HG03064 (cell line): ENCODE measurements at regions not wholly inside any gene's neighbourhood (a gene's known extent, or its start where the extent isn't known, plus 50 kb on each side); places are given as distances from the start of the nearest gene placed in this dataset.
"Not testable (repeated sequence)": the region's sequence is repeated elsewhere in the genome, so short reads cannot be mapped to it uniquely, and the experiment has no call there.

Source experiments
- ATAC-seq: cut with Tn5 transposase; IDR thresholded peaks from one replicate; pipeline ENCODE4 v1.9.1; 2021; ENCODE audit warnings: low read depth; ENCODE audit not compliant: unreplicated experiment

DNA sequence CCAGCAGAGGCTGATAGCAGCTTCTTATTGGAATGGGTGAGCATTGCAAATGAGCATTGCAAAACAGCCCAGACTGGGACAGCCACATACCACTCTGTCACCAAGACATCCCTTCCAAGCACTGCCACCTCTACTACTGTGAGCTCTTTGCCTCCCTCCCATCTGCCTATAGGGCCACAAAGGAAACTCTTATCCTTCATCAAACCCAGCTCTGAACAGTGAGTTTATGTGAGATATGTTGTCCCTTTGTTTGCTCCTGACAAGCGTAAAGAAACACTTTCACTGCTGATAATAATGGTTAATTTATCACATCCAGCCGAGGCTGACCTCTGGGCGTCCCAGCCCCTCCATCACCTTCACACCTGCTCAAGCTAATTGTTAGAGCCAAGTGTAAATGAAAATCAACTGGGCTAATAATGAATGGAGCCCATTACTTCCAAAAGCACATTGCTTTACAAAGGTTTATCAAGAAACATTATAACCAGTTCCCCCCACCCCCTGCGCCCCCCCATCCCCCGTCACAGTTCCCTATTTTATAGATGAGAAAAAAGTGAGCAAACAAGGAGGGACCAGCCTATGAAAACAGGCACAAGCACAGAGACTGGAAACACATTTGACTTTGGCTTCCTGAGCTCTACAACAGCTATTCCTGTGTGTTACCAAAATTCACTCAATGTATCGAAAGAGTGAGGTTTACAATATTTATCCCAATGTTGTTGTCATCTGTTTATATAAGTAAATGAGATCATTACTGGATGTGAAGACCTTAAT lies 146.3 kb downstream of the ANXA2 start:
- no peak for ATAC-seq

DNA sequence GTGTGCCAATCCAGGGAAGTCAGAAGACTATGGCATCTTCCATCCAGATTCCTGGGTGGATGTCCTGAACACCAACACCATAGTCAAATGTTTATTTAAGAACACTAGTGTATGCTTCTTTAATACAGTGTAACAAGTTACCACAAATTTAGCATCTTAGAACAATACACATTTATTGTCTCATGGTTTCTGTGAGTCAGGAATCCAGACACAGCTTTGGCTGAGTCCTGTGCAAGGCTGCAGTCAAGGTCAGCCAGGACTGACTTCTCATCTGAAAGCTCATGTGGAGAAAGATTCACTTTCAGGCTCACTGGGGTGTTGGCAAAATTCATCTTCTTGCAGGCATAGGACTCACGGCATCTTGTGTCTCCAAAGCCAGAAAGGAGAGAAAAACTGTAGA lies 143.4 kb downstream of the ANXA2 start:
- no peak for ATAC-seq

DNA sequence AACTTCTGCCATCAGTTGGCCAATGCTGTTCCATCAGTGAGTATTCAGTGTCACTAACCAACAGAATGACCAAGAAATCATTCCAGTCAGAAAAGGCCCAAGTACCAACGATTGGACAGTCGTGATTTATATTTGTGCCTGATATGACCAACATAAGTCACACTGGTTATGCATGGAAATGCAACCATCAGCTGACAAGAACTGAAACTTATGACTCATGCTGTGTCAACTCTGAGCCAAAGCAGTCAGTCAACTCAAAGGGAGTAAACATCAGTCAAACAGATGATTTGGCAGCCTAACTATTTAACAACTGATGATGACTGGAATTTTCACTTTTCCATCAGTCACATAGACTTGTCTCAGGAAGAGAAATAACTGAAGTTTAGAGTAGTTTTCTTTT lies 142.4 kb downstream of the ANXA2 start:
- peak; percentile 55 for ATAC-seq

DNA sequence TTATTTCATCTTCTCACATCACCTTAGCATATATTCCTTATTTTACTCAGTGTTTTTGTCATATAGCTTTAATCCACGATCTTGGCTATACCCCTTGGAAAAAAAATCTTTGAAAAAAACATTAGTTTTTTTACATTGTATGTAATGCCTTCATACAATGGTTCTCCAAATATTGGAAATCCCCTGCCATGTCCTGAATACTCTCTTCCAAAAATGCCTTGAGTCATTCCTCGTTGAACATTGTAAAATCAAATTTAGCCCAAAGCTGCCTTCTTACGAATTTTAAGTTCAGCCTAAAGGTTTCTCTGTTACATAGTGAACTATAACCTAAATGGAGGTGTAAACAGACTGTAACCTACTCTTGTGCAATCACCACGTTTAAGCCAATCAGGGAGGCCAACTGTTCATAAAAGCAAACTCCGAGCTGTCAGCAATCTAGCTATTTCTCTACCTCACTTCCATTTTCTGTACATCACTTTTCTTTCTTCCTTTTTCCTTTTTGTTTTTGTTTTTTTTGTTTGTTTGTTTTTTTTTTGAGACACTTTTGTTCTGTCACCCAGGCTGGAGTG lies 140.1 kb downstream of the ANXA2 start:
- ATAC-seq, result no peak

DNA sequence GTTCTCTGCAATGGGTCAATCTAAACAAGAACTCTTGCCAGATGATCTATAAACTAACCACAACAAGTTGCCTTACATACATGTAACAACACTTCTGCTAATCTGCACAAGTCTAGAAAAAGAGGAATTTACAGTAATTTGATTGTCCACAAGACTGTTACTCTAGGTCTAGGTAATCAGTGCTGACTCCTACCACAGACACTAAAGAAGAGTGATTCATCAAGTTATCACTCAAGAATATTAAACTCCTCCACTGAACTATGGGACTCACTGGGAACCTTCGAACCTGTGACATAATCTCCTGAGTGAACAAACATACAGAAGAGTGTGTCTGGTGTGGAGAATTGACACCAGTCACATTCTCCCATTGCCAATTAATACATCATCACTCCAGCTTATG lies 138.3 kb downstream of the ANXA2 start:
- no peak for ATAC-seq

DNA sequence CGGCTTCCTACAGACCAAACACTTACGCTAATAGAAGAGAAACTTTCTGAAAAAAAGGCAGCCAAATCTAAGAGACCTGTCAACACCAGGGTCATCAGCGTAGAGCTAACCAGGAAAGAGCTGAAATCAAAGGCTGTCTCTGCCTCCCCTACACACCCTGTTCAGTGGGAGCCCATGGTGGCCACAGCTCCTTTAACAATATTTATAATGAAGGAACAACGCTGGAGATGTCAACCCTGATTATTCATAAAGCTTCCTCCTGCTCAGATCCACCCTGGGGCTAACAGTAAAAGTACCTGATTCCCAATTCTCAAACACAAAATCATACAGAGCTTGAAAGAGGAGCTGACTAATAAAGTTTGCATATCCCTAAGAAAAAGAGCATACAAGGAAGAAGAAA lies 133.7 kb downstream of the ANXA2 start:
- ATAC-seq, result no peak

DNA sequence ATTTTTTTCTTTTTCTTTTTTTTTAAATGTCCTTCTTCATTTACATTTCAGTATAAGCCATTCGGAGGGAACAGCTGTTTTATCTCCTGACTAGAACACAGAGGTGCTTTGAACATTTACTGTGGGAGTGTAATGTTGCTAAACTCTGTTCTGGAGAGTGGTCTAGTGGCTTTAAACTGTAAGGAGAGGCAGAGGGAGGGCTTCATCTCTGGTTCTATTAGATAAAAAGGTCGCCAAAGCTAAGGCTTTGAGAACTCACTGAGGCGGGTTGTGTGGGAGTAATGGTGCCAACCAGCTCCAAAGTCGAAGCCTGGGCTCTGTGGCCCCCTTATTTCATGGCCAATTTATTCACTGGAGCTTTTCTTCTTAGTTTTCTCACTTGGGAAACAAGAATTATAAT lies 133.2 kb downstream of the ANXA2 start:
- no peak for ATAC-seq

DNA sequence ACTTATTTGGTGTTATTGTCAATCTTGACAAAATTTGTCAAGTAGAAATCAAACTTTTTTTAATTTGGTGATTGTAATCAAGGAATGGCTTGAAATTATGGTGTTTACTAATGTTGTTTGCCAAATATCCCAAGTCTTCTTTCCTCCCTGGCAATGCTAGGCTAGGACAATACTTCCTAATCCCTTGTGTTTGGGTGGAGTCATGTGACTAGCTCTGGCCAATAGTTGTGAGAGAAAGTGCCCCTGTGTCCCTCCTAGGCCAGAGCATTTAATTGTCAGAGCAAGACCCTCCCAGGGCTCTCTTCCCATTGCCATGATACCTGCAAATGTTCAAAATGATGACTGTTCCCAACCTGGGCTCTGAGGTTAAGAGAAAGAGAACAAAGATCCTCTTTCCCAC lies 132.7 kb downstream of the ANXA2 start:
- no peak for ATAC-seq

DNA sequence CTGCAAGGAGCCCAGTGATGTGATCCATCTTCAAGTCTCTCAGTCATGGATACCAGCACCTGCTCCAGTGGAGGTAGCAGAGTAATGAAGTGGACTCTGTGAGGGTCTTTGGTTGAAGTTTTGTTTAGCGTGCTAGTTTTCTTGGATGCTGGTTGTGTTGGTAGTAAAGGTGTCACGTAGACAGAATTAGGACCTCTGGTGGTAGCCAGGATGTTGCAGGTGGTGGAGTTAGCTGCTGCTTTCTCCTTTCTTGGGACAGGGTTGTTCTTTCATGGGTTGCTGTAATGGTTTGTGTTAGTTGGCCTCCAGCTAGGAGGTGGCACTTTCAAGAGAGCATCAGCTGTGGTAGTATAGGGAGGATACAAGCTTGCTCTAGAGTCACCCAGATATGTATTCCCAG lies 125.2 kb downstream of the ANXA2 start:
- no peak for ATAC-seq

DNA sequence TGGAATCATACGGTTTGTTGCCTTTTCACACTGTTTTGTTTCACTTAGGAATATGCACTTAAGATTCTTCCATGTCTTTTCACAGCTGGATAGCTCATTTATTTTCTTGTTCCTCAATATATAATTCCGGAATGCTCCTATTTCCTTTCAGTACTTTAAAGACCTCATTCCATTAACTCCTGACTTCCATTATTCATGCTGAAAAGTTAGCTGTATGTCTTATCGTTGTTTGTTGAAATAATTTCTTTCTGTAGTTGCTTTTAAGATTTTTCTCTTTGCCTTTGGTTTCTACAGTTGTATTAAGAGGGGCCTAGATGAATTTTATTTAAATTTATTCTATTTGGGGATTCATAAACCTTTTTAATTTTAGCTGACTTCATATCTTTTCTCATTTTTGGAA lies 122.2 kb downstream of the ANXA2 start:
- ATAC-seq, result no peak

DNA sequence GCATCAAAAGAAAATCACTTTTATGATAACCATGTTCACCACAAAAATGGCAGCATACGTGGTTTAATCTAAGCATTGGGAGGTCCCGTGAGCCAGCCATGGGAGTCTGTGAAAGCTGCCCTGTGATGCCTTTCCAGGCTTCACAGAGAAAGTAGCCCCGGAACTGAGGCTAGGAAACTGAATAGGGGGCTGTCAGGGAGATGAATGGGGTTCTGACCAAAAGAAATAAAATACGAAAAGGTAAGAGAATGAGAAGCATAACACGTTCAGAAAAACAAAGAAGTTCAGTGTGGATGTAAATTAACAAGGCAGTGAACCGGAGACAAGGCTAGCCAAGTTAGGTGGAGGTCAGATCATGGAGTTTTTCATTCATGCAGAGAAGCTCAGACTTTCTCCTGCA lies 118.9 kb downstream of the ANXA2 start:
- ATAC-seq, result no peak

DNA sequence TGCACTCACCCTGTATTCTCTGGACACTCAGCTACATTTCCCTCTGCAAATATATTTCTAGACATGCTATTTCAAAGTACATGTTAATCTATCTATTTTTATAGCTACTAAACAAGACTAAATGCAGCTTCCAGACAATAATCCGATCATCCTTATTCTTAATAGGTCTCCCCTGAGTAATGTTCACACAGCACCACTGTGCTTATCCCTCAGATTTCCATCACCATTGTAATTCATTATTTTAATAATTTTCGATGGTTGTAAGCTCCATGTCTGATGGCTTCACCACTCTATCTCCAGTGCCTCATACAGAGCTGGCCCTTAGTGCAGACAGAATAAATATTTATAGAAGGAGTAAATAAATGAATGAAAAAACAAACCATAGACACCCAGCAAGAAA lies 117.5 kb downstream of the ANXA2 start:
- no peak for ATAC-seq

DNA sequence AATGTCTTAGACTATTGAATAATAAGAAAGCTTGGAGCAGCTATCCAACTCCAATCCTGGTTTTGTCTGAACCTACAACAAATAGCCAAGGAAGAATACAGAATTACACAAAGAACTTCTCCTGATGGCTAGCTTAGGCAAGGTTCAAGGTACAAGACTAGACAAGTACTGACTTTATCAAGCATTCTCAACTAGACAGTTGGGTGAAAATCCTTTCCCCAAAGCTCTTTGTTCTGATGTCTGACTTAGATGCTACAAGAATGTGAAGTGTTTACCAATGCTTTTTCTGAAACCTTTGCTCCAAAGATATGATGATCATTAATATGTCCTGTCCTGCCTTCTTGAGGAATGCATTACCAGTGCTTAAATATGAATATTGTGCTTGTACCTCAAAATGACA lies 113.8 kb downstream of the ANXA2 start:
- no peak for ATAC-seq

DNA sequence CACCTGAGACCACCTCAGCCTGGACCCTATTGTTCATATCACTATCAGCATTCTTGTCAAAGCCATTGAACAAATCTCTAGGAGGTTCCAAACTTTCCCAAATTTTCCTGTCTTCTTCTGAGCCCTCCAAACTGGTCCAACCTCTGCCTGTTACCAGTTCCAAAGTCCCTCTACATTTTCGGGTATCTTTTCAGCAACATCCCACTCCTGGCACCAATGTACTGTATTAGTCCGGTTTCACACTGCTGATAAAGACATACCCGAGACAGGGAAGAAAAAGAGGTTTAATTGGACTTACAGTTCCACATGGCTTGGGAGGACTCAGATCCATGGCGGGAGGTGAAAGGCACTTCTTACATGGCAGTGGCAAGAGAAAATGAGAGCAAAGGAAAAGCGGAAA lies 101.9 kb downstream of the ANXA2 start:
- not testable (repeated sequence) for ATAC-seq

DNA sequence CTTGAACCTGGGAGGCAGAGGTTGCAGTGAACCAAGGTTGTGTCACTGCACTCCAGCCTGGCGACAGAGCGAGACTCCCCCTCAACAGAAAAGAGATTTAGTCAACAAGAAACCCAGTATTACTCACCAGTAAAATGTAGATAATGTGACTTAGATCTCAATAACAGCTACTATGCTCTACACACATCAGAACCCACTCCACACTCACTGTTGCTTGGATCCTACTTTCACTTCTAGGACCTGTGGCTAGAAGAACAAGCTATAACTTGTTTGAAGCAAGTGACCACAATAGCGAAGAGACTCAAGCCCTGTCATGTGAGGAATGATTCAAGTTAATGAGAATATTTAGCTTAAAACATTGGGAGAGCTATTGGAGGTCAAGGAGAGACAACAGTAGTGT lies 100.7 kb downstream of the ANXA2 start:
- no peak for ATAC-seq
